ENCODE measurements at regions not wholly inside any gene's neighbourhood (a gene's known extent, or its start where the extent isn't known, plus 50 kb on each side); places are given as distances from the start of the nearest gene placed in this dataset.

GRCh38 chr5:114910727-114911126 lies 259.0 kb downstream of the TRIM36 start:
- Histone ChIP-seq H4K20me1 (ENCODE audit: control insufficient read depth, insufficient read depth) (no peaks in the 10 kb centered on the region), H3K27me3 (replicated peaks in 1 of 2; ENCODE audit: control insufficient read depth in 2 of 2, insufficient read depth in 2 of 2, low read length in 1 of 2) (no peaks in the 10 kb centered on the region), H2AFZ (ENCODE audit: control insufficient read depth, low read depth, low read length) (no peak overlapping the region), H3K4me2 (ENCODE audit: control insufficient read depth, insufficient read depth) (no peak overlapping the region), H3K4me3 (no peak overlapping the region), H3K27ac (ENCODE audit: control insufficient read depth, insufficient read depth) (no peak overlapping the region), H3K9me3 (replicated peaks; ENCODE audit: control insufficient read depth, insufficient read depth, low read length) (no peaks in the 10 kb centered on the region; the same call in 2 of the 3 replicates), H3K36me3 (ENCODE audit: control insufficient read depth in 2 of 2, insufficient read depth in 2 of 2, low read length in 1 of 2) (no peaks in the 10 kb centered on the region), H3K9ac (ENCODE audit: control insufficient read depth, insufficient read depth, low read length) (no peak overlapping the region), H3K79me2 (ENCODE audit: control insufficient read depth, insufficient read depth, low read length) (no peaks in the 10 kb centered on the region), H3K4me1 (ENCODE audit: control insufficient read depth, insufficient read depth, low read length) (no peaks in the 10 kb centered on the region)
- intact Hi-C loops (cut with micrococcal nuclease; ENCODE audit: unreplicated experiment) (no loop called here), in situ Hi-C loops (cut with MboI) (no loop called here)
- no peak for TF ChIP-seq RUNX3 (IDR thresholded peaks at IDR 0.05; ENCODE audit: low read length)
- TF ChIP-seq, protein P1, sequence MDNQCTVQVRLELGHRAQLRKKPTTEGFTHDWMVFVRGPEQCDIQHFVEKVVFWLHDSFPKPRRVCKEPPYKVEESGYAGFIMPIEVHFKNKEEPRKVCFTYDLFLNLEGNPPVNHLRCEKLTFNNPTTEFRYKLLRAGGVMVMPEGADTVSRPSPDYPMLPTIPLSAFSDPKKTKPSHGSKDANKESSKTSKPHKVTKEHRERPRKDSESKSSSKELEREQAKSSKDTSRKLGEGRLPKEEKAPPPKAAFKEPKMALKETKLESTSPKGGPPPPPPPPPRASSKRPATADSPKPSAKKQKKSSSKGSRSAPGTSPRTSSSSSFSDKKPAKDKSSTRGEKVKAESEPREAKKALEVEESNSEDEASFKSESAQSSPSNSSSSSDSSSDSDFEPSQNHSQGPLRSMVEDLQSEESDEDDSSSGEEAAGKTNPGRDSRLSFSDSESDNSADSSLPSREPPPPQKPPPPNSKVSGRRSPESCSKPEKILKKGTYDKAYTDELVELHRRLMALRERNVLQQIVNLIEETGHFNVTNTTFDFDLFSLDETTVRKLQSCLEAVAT (IDR thresholded peaks at IDR 0.05) = no peak
- TF ChIP-seq LARP7 (IDR thresholded peaks at IDR 0.05) = no peak
- POLR2A ChIA-PET = no interaction called here
- RAD21 ChIA-PET (ENCODE audit: unreplicated experiment) = no interaction called here
- DNase-seq (ENCODE audit: low read depth, low spot score) (no peak), ATAC-seq (no peak), FAIRE-seq (no peak)
- SMC1A ChIA-PET (ENCODE audit: uncharacterized antibody, unreplicated experiment) = interaction anchor here (0.7 kb wide), 1 partner anchor 111 kb away, joined by 3 read pairs; no protein-coding TSS in a partner anchor
- CTCF ChIA-PET = no interaction called here
- no TSS peak for BruUV-seq (replicated peaks)

DNA sequence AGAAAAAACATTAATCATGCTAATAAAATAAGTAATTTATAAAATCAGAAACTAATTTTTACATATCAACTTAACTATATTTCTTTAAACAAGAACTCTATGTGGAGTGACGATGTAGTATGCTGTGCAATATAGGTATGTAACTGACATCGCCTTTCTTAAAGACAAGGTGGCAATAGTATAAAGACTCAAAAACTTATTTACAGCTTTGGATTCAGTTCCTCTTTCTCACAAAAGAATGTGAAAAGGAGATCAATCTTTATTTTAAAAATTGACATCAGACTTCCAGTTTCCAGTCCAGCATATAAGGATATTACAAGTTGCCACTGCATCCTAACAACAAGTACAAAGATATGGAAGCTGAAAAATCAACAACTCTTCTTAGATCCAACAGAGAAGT lies 260.3 kb downstream of the TRIM36 start:
- Histone ChIP-seq H3K4me2 (ENCODE audit: control insufficient read depth, insufficient read depth) (no peak overlapping the region), H2AFZ (ENCODE audit: control insufficient read depth, low read depth, low read length) (no peak overlapping the region), H3K27me3 (replicated peaks in 1 of 2; ENCODE audit: control insufficient read depth in 2 of 2, insufficient read depth in 2 of 2, low read length in 1 of 2) (no peaks in the 10 kb centered on the region), H3K9me3 (replicated peaks; ENCODE audit: control insufficient read depth, insufficient read depth, low read length) (no peaks in the 10 kb centered on the region; the same call in 2 of the 3 replicates), H3K36me3 (ENCODE audit: control insufficient read depth in 2 of 2, insufficient read depth in 2 of 2, low read length in 1 of 2) (no peaks in the 10 kb centered on the region), H3K4me3 (no peak overlapping the region), H4K20me1 (ENCODE audit: control insufficient read depth, insufficient read depth) (no peaks in the 10 kb centered on the region), H3K9ac (ENCODE audit: control insufficient read depth, insufficient read depth, low read length) (no peak overlapping the region), H3K79me2 (ENCODE audit: control insufficient read depth, insufficient read depth, low read length) (no peaks in the 10 kb centered on the region), H3K4me1 (ENCODE audit: control insufficient read depth, insufficient read depth, low read length) (no peaks in the 10 kb centered on the region), H3K27ac (ENCODE audit: control insufficient read depth, insufficient read depth) (no peak overlapping the region)
- FAIRE-seq (no peak), ATAC-seq (no peak), DNase-seq (ENCODE audit: low read depth, low spot score) (no peak)
- RAD21 ChIA-PET (ENCODE audit: unreplicated experiment) = no interaction called here
- POLR2A ChIA-PET = no interaction called here
- WGBS (ENCODE audit: insufficient coverage, insufficient replicate concordance, low lambda C conversion rate, missing lambda C conversion rate) = 89% methylated on average over 2 of the region's 2 CpGs
- TF ChIP-seq CHD4 (IDR thresholded peaks at IDR 0.05) (no peak), BRCA1 (IDR thresholded peaks at IDR 0.05; ENCODE audit: low read depth, low read length) (no peak), HDAC2 (IDR thresholded peaks at IDR 0.05) (no peak), TCF3 (IDR thresholded peaks at IDR 0.05; ENCODE audit: borderline replicate concordance, insufficient read depth, low read depth, low read length) (no peak), MYB (IDR thresholded peaks at IDR 0.05; ENCODE audit: borderline replicate concordance, low read depth, low read length) (no peak), SUPT20H (IDR thresholded peaks at IDR 0.05; ENCODE audit: borderline replicate concordance, control insufficient read depth, low read depth, low read length) (no peak), SPI1 (IDR thresholded peaks at IDR 0.05; ENCODE audit: borderline replicate concordance, insufficient read depth, low read depth, low read length) (peak; percentile 55; the same call in 1 of the 2 replicates), ATF7 (IDR thresholded peaks at IDR 0.05; ENCODE audit: low read depth) (peak; percentile 13; the same call in 1 of the 2 replicates), USF2 (IDR thresholded peaks at IDR 0.05; ENCODE audit: borderline replicate concordance, low read depth, low read length) (no peak), KDM1A (IDR thresholded peaks at IDR 0.05; ENCODE audit: borderline replicate concordance) (no peak), NFIC (IDR thresholded peaks at IDR 0.05; ENCODE audit: low read depth, low read length) (no peak)
- TF ChIP-seq, protein P2, sequence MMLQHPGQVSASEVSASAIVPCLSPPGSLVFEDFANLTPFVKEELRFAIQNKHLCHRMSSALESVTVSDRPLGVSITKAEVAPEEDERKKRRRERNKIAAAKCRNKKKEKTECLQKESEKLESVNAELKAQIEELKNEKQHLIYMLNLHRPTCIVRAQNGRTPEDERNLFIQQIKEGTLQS (IDR thresholded peaks at IDR 0.05; ENCODE audit: borderline replicate concordance, extremely low read depth, low read depth, low read length) = no peak
- intact Hi-C loops (cut with micrococcal nuclease; ENCODE audit: unreplicated experiment) = no loop called here
- CTCF ChIA-PET = interaction anchor here (0.5 kb wide), 1 partner anchor 109 kb away, joined by 3 read pairs; no protein-coding TSS in a partner anchor
- no TSS peak for BruUV-seq (replicated peaks)
- in situ Hi-C loops (cut with MboI) = no loop called here
- SMC1A ChIA-PET (ENCODE audit: uncharacterized antibody, unreplicated experiment) = interaction anchor here (0.7 kb wide), 1 partner anchor 132 kb away, joined by 3 read pairs; no protein-coding TSS in a partner anchor
